CD4-positive, alpha-beta T cell treated with Interleukin-15 for 1 hour (primary cell): ENCODE measurements at regions not wholly inside any gene's neighbourhood (a gene's known extent, or its start where the extent isn't known, plus 50 kb on each side); places are given as distances from the start of the nearest gene placed in this dataset.
"Not testable (repeated sequence)": the region's sequence is repeated elsewhere in the genome, so short reads cannot be mapped to it uniquely, and the experiment has no call there.

ENCODE experiments used
- DNase-seq: peaks from one replicate; pipeline ENCODE4 v3.0.0-alpha.2; 2020

GRCh38 chr6:140192018-140192417, 817.6 kb upstream of the CITED2 start:
- DNase-seq, result no peak

DNA sequence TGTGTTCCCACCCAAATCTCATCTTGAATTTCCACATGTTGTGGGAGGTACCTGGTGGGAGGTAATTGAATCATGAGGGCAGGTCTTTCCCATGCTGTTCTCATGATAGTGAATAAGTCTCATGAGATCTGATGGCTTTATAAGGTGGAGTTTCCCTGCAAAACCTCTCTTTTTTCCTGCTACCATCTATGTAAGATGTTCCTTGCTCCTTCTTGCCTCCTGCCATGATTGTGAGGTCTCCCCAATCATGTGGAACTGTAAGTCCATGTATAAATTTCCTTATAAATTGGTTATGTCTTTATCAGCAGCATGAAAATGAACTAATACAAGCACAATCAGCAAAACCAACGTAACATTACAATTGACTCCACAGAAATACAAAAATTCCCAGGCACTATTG, 814.8 kb upstream of the CITED2 start:
- DNase-seq, result not testable (repeated sequence)

DNA sequence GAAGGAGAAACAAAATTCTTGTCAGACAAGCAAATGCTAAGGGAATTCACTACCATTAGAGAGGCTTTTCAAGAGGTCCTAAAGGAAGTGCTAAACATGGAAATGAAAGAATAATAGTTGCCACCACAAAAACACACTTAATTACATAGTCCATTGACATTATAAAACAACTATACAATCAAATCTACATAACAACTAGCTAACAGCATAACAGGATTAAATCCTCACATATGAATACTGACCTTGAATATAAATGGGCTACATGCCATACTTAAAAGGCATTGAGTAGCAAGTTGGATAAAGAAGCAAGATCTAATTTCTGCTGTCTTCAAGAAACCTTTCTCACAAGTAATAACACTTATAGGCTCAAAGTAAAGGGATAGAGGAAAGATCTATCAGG, 811.5 kb upstream of the CITED2 start:
- no peak for DNase-seq

DNA sequence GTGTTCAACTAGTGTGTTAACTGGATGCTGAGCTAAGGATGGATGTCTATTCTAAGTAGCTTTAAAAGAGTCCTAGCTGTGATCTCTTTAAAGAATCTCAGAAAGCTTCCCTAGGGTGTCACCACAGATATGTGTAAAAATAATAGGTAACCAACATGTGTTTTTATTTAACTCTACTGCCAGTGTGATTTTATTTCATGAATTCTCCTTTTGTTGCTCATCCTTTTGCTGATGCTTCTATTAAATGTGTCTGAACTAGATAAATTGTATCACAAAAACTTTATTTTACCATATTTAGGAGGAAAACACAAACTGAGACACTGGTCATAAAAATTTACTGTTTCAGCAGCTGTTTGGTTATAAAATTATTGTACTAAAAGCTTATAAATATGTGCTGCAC, 809.4 kb upstream of the CITED2 start:
- no peak for DNase-seq

- no peak for DNase-seq
Measured at GRCh38 chr6:140182821-140183220, 808.4 kb upstream of the CITED2 start.

- no peak for DNase-seq
Measured at GRCh38 chr6:140181876-140182275, 807.4 kb upstream of the CITED2 start.

DNA sequence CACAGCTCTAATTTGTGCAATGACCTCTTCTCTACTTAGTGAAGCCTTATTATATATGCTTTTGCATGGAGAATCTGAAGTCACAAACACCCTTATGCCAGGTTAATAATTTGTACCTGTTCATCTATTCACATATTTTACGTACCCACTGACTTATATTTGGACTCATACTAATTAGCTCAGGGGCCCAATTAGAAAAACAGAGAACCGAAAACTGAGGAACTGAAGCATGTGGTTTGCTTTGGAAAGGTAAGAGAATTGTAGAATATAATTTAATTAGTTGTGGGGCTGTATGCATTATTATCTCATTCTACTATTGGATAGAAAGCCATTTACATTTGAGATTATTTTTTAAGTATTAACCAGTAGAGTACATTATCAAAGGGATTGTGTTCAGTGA, 805.9 kb upstream of the CITED2 start:
- no peak for DNase-seq

DNA sequence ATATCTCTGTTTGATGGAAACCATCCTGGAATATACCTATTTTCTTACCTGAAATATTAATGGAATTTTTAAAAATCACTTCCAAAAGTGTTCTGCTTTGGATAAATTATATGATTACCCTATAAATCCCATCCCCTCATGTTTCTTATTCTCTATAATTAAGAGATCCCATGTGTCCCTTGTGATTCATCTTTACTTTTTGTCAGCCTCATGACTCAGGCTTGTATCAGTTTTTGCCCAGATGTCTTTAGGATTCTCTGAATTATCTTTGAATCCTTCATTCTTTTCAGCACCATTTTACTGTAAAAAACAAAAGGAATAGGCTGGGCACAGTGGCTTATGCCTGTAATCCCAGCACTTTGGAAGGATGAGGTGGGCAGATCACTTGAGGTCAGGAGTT, 804.5 kb upstream of the CITED2 start:
- DNase-seq, result no peak

DNA sequence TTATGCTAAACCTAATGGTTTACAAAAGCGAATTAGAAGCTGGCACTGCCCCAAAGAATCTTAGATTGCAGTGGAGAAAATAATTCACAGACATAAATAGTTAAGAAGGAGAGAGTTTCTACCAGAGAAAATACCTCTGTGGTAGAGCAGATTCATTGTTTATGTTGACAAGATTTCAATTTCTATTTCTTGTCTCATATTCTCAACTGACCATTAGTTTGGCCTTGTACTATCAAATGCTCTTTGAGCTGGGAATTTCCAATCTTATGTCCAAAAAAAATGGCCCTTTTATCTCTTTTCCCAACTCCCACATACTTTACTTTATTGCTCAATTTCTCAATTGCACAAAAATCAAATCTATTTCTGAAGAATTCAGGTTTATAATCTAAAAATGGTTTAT, 804.1 kb upstream of the CITED2 start:
- no peak for DNase-seq

DNA sequence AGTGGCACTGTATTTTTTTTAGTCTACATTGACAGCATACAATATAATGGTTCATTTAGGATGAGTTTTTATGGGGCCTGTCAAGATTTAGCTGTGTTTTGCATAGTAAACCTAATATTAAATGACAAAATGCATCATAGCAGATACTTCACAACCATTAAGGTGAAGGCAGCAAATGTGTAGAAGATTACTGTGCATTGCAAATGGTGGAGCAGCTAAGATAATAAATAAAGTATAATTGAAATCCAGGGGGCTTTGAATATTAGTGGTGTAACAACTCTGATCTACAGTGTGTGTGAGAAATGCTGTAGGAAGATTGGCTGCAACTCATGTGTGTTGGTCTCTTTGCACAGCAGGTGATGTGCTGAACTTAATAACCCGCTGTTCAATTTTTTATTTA, 801.9 kb upstream of the CITED2 start:
- DNase-seq, result no peak

- DNase-seq, result no peak
Measured at GRCh38 chr6:140175486-140175885, 801.0 kb upstream of the CITED2 start.

DNA sequence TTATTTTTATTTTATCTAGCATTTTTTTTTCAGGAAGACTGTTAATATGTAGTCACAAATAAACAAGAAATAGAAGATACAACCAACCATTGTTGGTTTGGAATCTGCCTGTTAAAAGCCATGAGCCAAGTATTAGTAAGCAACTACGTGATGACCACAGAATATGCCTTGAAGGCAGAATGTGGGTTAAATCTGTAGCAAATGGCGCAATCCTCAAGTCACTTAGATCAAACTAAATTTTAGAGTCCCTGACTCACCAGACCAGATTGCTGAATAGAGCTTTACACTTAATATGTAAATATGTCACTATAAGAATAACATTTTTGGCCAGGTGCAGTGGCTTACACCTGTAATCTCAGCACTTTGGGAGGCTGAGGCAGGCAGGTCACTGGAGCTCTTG, 800.1 kb upstream of the CITED2 start:
- DNase-seq, result no peak

- DNase-seq, result no peak
Measured at GRCh38 chr6:140168365-140168764, 793.9 kb upstream of the CITED2 start.

GRCh38 chr6:140160909-140161308, 786.5 kb upstream of the CITED2 start:
- no peak for DNase-seq

DNA sequence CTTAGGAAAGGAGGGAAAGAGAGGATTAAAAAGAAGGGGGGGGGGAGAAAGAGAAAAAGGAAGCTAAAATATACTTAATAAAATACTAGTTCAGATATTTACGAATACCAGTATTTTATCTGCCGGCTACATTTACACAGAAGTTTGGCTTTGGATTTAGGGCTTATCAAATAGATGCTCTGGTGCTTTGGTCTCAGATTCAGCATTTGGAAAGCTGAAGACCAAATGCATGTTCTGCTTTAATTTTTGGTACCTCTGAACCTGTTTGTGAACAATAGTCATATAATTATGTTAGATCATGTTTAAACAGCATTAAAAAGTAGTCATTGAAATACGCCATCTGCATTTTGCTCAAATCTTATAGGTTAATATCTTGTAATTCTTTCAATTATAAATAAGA, 786.0 kb upstream of the CITED2 start:
- DNase-seq, result no peak

DNA sequence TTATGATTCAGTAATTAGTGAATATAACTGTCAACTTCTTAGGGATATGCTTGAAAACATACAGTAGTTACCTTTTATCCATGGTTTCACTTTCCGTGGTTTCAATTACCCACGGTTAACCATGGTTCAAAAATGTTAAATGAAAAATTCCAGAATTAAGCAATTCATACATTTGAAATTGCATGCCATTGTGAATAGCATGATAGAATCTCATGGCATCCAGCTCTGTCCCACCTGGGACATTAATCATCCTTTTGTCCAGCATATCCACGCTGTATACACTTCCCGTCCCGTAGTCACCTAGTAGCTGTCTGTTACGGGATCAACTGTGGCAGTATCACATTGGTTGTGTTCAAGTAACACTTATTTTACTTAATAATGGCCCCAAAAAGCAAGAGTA, 781.7 kb upstream of the CITED2 start:
- no peak for DNase-seq

DNA sequence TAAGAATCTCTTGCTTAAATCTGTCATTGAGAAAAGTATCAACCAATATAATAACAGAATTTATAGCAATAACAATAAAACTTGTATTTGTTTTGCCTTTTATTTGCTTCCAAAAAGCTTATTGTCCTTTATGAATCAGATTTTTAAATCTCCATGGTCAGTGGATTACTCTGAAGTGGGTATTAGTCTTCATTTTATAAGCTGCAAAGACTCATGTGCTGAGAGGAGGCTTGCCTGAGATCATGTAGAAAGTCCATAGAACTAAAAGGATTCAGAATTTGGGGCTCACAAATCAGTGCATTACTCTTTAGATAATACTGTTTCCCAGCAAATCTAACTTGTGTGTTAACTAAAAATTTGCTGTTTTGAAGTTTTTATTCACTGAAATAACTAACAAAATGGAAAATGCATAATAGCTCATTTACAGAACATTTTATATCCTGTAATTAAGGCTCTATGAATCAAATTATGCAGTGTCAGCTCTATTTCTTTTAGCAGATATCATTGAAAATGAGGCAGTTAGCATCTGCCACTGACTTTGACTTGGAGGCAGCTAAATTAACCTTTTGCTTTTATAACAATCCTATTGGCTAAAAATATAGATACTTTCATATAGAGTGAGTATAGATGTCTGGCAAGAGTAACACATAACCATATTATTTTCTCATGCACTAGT, 781.1 kb upstream of the CITED2 start:
- DNase-seq, result no peak

GRCh38 chr6:140153703-140154102, 779.3 kb upstream of the CITED2 start:
- DNase-seq, result no peak

DNA sequence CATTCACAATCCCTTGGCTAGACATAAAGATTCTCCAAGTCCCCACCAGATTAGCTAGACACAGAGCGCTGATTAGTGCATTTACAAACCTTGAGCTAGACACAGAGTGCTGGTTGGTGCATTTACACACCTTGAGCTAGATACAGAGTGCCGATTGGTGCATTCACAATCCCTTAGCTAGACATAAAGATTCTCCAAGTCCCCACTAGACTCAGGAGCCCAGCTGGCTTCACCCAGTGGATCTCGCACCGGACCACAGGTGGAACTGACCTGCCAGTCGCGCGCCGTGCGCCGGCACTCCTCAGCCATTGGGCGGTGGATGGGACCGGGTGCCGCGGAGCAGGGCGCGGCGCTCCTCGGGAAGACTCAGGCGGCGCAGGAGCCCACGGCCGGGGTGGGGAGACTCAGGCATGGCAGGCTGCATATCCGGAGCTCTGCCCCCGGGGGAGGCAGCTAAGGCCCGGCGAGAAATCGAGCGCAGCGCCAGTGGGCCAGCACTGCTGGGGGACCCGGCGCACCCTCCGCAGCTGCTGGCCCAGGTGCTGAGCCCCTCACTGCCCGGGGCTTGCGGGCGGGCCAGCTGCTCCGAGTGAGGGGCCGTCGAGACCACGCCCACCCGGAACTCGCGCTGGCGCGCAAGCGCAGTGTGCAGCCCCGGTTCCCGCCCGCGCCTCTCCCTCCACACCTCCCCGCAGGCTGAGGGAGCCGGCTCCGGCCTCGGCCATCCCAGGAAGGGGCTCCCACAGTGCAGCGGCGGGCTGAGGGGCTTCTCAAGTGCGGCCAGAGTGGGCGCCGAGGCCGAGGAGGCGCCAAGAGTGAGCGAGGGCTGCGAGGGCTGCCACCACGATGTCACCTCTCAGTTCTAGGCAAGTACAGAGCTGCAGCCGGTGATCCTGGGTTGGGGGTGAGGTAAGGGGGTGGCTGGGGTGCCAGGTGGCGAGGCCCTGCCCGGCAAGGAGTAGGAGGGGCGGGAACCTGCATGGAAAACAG, 773.7 kb upstream of the CITED2 start:
- not testable (repeated sequence) for DNase-seq

DNA sequence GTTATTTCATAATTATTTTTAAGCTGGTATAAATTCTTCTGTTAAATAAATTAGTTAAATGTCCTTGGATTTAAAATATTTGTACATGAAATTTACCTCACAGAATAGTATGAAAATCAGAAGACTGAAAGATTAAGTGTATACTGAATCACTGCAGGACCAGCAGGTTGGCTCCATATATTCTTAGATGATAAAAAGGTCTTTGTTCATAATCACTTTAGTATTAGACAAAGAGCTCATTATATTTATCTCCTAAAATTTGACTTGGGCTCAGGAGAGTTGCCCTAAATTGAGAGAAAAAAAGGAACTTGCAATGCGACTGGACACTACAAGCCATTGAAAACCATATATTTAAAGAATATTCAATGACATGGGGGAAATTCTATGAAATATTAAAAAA, 766.4 kb upstream of the CITED2 start:
- no peak for DNase-seq

DNA sequence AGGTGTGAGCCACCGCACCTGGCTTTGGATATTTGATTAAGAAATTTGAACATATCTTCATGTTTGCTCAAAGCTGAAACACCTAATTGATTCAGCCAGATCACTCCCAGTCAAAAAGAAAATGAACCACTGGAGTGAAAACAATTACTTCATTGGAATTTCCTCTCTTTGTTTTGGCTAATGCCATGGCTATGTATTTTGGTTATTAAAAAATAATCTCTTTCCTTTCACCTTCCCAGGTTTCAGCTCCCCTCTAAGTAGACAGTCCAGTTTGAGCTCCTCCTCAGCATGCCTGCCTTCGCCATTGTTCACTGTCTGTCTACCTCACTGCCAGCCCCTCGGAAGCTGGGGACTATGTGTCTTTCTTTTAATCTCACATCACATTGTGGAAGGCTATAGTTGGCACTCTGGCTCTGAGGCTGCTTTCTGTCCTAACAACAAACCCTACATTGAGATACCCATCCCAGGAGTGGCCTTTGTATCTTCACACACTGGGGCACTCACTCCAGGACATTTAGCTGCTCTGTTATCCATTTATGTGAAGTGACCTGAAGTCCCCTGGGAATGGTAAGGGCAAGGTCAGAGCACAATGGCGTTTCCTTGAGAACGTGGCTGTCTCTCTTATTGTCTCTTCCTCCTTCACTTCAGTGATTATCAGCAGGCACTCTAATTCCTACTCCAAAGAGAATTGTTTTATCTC, 764.0 kb upstream of the CITED2 start:
- DNase-seq, result no peak

DNA sequence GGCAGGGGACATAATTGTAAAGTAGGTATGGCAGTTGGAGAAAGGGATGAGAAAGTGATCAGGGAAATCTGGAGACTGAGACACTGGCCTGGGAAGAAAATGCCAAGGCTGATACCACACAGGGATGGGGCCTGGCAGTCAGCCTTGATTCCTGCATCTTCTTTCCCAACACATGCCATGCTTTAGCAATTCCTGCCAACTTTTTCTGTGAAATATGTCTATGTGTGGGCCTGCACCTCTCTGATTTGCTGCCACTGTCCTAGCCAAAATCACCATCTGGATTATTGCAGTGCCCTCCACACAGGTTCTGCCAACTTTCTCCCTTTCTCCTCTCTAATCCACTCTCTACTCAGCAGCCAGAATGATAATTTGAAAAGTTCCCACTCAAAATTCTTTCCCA, 759.8 kb upstream of the CITED2 start:
- no peak for DNase-seq

DNA sequence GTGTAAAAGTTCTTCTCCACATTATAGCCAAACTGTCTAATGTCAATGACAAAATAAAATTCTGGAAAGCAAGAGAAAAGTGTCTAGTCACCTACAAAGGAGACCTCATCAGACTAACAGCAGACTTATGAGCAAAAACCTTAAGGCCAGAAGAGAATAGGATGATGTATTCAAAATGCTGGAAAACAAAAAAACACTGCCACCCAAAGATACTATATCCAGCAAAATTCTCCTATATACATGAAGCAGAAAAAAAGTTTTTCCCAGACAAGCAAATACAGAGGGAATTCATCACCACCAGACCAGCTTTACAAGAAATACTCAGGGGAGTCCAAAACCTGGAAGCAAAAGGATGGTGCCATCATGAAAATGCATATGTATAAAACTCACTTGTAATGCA, 755.6 kb upstream of the CITED2 start:
- DNase-seq, result no peak

DNA sequence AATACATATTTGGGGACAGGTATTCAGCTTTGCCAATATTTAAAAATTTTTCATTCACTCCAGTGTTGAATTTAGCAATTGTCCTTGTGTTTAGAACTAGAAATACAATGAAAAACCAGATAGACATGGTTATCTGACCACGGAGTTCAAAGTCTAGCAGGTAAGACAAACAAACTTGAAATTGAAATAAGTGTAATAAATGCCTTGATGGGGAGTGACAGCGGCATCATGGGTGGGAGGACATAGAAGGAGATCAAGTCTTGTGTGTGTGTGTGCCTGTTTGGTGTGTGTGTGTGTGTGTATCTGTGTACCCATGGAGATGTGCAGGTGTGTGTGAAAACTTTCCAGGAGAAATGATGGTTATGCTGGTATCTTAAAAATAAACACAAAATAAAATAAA, 750.0 kb upstream of the CITED2 start:
- no peak for DNase-seq
